ENCODE measurements at regions not wholly inside any gene's neighbourhood (a gene's known extent, or its start where the extent isn't known, plus 50 kb on each side); places are given as distances from the start of the nearest gene placed in this dataset.

DNA sequence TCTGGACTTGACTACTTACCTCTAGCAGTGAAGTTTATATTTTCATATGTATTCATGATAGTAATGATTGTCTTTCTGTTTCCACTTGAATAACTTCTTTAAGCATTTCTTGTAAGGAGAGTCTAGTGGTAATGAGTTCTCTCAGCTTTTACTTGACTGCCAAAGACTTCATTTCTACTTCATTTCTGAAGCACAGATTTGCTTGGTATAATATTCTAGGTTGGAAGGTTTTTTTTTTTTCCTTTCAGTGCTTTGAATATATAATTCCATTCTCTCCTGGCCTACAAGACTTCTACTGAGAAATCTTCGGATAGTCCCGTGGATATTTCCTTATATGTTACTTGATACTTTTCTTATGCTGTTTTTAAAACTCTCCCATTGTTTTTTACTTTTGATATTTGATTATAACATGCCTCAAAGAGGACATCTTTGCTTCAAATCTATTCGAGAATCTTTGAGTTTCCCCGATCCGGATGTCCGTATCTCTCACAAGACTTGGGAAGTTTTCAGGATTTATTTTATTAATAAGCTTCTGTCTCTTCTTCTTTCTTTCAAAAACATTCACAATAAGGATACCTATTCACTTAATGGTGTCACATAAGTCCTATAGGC is 1560.0 kb downstream of the PCDH9 start:
- no peaks in the 10 kb centered on the region for H3K4me1 ChIP-seq
- no peaks in the 10 kb centered on the region for H3K27me3 ChIP-seq
- intact Hi-C loops (cut with DNase I) = no loop called here
- no peak for DNase-seq
- H3K9me3 ChIP-seq = peaks cover 0 to 4% (median 0%) of the 10 kb centered on the region in 3 donors
- TF ChIP-seq POLR2A (IDR thresholded peaks at IDR 0.05) = no peak
- TF ChIP-seq, protein P1, sequence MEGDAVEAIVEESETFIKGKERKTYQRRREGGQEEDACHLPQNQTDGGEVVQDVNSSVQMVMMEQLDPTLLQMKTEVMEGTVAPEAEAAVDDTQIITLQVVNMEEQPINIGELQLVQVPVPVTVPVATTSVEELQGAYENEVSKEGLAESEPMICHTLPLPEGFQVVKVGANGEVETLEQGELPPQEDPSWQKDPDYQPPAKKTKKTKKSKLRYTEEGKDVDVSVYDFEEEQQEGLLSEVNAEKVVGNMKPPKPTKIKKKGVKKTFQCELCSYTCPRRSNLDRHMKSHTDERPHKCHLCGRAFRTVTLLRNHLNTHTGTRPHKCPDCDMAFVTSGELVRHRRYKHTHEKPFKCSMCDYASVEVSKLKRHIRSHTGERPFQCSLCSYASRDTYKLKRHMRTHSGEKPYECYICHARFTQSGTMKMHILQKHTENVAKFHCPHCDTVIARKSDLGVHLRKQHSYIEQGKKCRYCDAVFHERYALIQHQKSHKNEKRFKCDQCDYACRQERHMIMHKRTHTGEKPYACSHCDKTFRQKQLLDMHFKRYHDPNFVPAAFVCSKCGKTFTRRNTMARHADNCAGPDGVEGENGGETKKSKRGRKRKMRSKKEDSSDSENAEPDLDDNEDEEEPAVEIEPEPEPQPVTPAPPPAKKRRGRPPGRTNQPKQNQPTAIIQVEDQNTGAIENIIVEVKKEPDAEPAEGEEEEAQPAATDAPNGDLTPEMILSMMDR (IDR thresholded peaks at IDR 0.05) = no peak
- H3K4me3 ChIP-seq = no peak overlapping the region
- 89 to 90% methylated on average over 6 of the region's 6 CpGs for WGBS, 2 donors
- H3K36me3 ChIP-seq = no peaks in the 10 kb centered on the region
- no peak overlapping the region for H3K27ac ChIP-seq

DNA sequence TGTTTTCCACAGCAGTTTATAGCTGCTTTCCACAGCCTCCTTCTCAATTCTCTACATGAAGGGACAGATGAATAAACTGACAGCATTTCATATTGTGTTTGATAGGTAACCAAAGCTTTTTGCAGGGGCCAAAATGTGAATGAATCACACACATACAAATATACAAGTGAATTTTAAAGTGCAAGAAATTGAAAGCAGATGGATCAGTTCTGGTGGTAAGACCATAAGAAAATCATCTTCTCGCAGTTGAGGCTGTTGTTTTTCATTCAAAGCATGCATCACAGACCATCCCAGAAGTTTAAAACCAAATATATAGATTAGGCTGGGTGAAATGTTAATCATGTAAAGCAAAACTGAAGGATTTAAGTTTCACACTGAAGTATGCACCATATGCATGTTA is 1569.4 kb downstream of the PCDH9 start:
- H3K4me3 ChIP-seq = no peak overlapping the region
- no peak overlapping the region for H3K27ac ChIP-seq
- H3K27me3 ChIP-seq = no peaks in the 10 kb centered on the region
- 43 to 87% methylated on average over 1 of the region's 1 CpG for WGBS, 2 donors
- no peak for DNase-seq
- H3K9me3 ChIP-seq = no peaks in the 10 kb centered on the region
- H3K36me3 ChIP-seq = no peaks in the 10 kb centered on the region
- intact Hi-C loops (cut with DNase I) = no loop called here
- H3K4me1 ChIP-seq = no peaks in the 10 kb centered on the region
- no peak for TF ChIP-seq POLR2A (IDR thresholded peaks at IDR 0.05)
- TF ChIP-seq, protein P1 (IDR thresholded peaks at IDR 0.05) = no peak

GRCh38 chr13:65656740-65657329 is 1573.3 kb downstream of the PCDH9 start:
- Histone ChIP-seq H3K27ac (no peak overlapping the region), H3K36me3 (no peaks in the 10 kb centered on the region), H3K4me1 (no peaks in the 10 kb centered on the region), H3K27me3 (no peaks in the 10 kb centered on the region), H3K9me3 (no peaks in the 10 kb centered on the region), H3K4me3 (no peak overlapping the region)
- no peak for DNase-seq
- intact Hi-C loops (cut with DNase I) = no loop called here
- no peak for TF ChIP-seq POLR2A (IDR thresholded peaks at IDR 0.05)
- TF ChIP-seq, protein P1 (IDR thresholded peaks at IDR 0.05) = peak in 2 of 6 experiments; percentile 20 to 30
- WGBS, 2 donors = 47 to 60% methylated on average over 1 of the region's 1 CpG

DNA sequence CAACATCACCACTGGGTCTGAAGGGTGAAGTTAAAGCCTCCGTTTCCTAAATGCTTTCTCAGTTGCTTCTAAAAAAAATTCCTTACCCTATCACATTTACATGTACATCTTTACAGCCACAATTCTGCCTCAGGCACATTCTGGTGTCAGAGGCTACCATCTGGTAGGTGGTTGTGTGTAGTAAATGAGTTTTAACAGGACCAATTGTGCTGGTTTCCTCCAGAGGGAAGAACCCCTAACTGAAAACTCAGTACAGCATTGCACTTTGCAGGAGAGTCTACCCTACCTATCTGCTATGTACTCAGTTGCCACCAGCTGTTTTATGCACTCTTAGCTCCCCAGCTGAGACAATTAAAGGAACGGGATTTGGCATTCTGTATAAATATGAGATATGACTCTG is 1576.5 kb downstream of the PCDH9 start:
- Histone ChIP-seq H3K9me3 (no peaks in the 10 kb centered on the region), H3K27me3 (no peaks in the 10 kb centered on the region), H3K36me3 (no peaks in the 10 kb centered on the region), H3K4me1 (no peaks in the 10 kb centered on the region), H3K27ac (no peak overlapping the region), H3K4me3 (no peak overlapping the region)
- no peak for DNase-seq
- intact Hi-C loops (cut with DNase I) = no loop called here
- TF ChIP-seq, protein P1 (IDR thresholded peaks at IDR 0.05) = no peak
- no peak for TF ChIP-seq POLR2A (IDR thresholded peaks at IDR 0.05)
- WGBS, 2 donors = 45 to 49% methylated on average over 2 of the region's 2 CpGs

DNA sequence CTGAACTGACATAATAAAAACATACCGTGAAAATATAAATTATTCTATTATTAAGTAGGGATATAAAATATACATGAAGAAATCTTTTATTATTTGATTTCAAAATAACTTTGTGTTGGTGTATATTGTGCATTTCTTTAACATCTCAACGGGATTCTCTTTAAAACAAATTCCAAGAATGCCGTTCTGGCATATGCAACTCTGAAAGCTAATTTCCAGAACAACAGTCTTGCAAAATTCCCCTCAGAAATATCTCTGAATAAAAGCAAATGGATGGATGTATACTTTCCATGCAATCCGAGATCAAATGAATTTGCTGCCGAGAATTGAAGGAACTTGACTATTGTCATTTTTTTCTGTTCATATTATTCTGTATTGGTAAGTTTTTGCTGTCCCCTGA is 1579.8 kb downstream of the PCDH9 start:
- intact Hi-C loops (cut with DNase I) = no loop called here
- no peaks in the 10 kb centered on the region for H3K36me3 ChIP-seq
- H3K9me3 ChIP-seq = no peaks in the 10 kb centered on the region
- 76 to 81% methylated on average over 5 of the region's 5 CpGs for WGBS, 2 donors
- DNase-seq = no peak
- no peak for TF ChIP-seq POLR2A (IDR thresholded peaks at IDR 0.05)
- TF ChIP-seq, protein P1 (IDR thresholded peaks at IDR 0.05) = no peak
- no peaks in the 10 kb centered on the region for H3K27me3 ChIP-seq
- no peak overlapping the region for H3K27ac ChIP-seq
- no peaks in the 10 kb centered on the region for H3K4me1 ChIP-seq
- H3K4me3 ChIP-seq = no peak overlapping the region
